ENCODE measurements at regions not wholly inside any gene's neighbourhood (a gene's known extent, or its start where the extent isn't known, plus 50 kb on each side); places are given as distances from the start of the nearest gene placed in this dataset.

DNA sequence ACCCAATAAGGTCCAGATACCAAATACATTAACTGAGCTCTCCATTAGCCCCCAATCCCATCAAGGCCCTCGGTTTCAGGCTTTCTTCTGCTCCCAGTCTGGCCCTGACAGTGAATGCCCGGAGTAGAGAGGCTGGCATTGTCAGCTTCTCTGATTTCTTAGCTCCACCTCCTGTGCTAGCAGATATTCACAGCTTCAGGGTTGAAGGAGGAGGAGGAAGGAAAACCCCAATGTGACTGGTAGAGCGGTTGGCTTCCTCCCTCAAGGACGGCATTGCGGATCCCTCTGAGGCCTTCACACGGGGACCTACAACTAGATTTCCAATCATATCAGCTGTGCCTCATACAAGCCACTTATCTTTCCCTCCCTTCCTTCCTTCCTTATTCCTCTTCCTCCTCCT is 164.1 kb upstream of the SYNDIG1 start:
- H3K4me3 ChIP-seq (ENCODE audit: low read length), result no peak overlapping the region
- no peak for DNase-seq (ENCODE audit: low read depth)
- no peak for TF ChIP-seq CTCF (conservative IDR thresholded peaks at IDR 0.05; ENCODE audit: low read length)

GRCh38 chr20:24304291-24304690 is 165.1 kb upstream of the SYNDIG1 start:
- TF ChIP-seq CTCF (conservative IDR thresholded peaks at IDR 0.05; ENCODE audit: low read length), result no peak
- no peak for DNase-seq (ENCODE audit: low read depth)
- H3K4me3 ChIP-seq (ENCODE audit: low read length), result no peak overlapping the region

DNA sequence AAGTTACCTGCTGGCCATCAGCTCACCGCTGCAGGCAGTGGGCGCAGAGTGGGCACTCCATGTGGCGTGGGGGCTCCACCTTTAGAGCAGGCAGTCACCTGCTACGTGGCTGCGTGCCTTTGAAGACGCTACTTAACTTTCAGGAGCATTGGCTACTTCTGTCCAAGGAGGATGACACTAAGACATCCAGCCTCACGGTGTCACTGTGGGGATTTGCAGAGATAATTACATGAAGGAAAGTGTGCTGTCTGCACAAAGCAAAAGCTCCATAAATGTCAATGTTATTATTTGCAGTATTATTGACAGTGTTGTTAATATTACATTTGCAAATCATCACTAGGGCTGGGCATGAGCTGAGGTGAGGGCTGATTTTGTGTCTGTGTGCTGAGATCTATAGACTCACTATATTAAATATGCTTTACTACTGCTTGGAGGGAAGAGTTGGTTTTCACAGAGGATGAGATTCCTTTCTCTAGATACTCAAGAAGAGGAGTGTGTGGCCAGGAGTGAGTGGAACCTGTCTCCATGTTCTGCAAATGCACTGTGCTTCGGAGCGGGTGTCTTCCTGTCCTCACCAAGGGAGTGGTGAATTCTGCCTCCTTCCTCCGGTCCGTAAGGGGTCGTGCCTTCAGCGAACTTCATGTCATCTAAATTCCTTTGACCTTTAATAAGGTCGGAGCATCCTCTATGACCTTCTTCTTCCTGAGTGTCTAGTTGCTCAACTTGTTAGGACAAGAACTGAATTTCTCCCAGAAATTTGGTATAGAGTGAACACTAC is 165.8 kb upstream of the SYNDIG1 start:
- DNase-seq (ENCODE audit: low read depth), result peak; percentile 29
- no peak overlapping the region for H3K4me3 ChIP-seq (ENCODE audit: low read length)
- TF ChIP-seq CTCF (conservative IDR thresholded peaks at IDR 0.05; ENCODE audit: low read length), result peak; percentile 44

- no peak for TF ChIP-seq CTCF (conservative IDR thresholded peaks at IDR 0.05; ENCODE audit: low read length)
- no peak overlapping the region for H3K4me3 ChIP-seq (ENCODE audit: low read length)
- DNase-seq (ENCODE audit: low read depth), result no peak
These were observed 171.4 kb upstream of the SYNDIG1 start for GRCh38 chr20:24297993-24298392.

GRCh38 chr20:24296477-24297261 is 172.8 kb upstream of the SYNDIG1 start:
- DNase-seq (ENCODE audit: low read depth), result no peak
- TF ChIP-seq CTCF (conservative IDR thresholded peaks at IDR 0.05; ENCODE audit: low read length), result no peak
- H3K4me3 ChIP-seq (ENCODE audit: low read length), result no peak overlapping the region

DNA sequence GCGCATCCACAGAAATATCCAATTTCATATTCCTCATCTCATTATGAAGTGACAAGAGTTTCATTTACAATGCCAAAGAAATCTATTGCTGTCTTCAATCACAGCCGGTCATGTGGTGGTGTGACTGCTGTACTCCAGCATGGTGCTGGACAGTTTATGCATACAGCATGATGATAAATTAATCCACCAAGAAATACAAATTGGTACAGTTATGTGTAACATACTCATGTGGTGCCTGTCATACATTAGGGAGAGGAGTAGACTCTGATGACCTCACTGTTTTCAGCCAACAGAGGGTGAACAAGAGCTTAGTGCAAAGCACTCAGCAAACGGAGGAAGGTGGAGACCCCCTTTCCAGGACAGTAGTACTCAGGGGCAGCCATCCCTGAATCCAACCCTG is 178.4 kb upstream of the SYNDIG1 start:
- no peak for TF ChIP-seq CTCF (conservative IDR thresholded peaks at IDR 0.05; ENCODE audit: low read length)
- H3K4me3 ChIP-seq (ENCODE audit: low read length), result no peak overlapping the region
- no peak for DNase-seq (ENCODE audit: low read depth)

Data from AG10803 (cell line).